ENCODE measurements at regions not wholly inside any gene's neighbourhood (a gene's known extent, or its start where the extent isn't known, plus 50 kb on each side); places are given as distances from the start of the nearest gene placed in this dataset.

DNA sequence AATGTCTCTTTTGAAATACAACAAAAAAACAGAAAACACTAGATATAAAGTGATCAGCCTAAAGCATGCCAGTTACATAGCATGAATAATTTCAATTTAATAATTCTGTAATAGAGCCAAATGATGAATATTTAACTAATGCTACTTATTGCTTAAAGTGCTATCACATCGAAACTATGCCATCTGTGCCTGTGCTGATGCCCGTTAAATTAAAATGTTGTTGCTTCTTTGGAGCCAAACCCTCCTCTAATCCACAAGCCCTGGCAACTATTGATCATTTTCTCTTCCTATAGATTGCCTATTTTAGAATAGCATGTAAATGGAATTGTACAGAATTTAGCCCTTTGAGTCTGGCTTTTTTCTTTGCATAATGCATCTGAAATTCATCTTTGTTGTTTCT is 356.2 kb downstream of the CHSY3 start:
- TF ChIP-seq, protein P1, sequence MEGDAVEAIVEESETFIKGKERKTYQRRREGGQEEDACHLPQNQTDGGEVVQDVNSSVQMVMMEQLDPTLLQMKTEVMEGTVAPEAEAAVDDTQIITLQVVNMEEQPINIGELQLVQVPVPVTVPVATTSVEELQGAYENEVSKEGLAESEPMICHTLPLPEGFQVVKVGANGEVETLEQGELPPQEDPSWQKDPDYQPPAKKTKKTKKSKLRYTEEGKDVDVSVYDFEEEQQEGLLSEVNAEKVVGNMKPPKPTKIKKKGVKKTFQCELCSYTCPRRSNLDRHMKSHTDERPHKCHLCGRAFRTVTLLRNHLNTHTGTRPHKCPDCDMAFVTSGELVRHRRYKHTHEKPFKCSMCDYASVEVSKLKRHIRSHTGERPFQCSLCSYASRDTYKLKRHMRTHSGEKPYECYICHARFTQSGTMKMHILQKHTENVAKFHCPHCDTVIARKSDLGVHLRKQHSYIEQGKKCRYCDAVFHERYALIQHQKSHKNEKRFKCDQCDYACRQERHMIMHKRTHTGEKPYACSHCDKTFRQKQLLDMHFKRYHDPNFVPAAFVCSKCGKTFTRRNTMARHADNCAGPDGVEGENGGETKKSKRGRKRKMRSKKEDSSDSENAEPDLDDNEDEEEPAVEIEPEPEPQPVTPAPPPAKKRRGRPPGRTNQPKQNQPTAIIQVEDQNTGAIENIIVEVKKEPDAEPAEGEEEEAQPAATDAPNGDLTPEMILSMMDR (IDR thresholded peaks at IDR 0.05): no peak
- TF ChIP-seq POLR2A (IDR thresholded peaks at IDR 0.05): no peak
